ENCODE measurements at regions not wholly inside any gene's neighbourhood (a gene's known extent, or its start where the extent isn't known, plus 50 kb on each side); places are given as distances from the start of the nearest gene placed in this dataset.

DNA sequence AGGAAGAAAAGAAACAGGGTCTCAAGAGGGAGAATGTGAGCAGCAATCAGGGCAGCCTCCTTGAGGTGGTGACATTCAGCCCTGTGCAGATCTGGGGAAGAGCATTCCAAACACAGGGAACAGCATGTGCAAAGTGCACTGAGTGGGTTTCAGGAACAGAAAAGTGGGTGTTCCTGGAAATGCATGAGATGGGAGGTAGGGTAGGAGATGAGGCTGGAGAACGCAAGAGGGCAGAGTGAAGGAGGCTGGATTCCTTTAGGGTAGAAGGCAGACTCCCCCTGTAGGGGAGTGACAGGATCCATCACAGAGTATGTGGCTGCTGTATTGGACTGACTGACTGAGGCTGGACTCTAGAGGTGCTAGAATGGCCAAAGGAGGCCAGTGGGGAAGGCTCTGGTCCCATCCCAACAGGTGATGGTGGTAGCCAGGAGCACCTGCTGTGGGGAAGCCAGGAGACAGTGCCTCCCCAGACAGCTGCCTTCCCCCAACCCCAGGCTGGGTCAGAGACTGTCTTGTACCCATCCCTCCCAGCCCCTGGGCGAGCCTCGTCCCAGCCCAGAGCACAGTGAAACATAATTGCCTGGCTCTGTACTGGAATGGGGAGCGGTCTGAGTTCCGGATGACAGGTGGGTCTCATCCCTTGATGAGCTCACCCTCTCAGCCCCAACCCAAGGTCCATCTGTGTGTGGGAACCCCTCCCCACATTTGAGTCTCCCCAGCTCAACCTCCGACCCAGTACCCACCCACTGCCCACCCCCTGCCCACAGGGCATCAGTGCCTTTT, 419.4 kb downstream of the MN1 start:
- TF ChIP-seq, protein P1, sequence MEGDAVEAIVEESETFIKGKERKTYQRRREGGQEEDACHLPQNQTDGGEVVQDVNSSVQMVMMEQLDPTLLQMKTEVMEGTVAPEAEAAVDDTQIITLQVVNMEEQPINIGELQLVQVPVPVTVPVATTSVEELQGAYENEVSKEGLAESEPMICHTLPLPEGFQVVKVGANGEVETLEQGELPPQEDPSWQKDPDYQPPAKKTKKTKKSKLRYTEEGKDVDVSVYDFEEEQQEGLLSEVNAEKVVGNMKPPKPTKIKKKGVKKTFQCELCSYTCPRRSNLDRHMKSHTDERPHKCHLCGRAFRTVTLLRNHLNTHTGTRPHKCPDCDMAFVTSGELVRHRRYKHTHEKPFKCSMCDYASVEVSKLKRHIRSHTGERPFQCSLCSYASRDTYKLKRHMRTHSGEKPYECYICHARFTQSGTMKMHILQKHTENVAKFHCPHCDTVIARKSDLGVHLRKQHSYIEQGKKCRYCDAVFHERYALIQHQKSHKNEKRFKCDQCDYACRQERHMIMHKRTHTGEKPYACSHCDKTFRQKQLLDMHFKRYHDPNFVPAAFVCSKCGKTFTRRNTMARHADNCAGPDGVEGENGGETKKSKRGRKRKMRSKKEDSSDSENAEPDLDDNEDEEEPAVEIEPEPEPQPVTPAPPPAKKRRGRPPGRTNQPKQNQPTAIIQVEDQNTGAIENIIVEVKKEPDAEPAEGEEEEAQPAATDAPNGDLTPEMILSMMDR (IDR thresholded peaks at IDR 0.05) = no peak
- DNase-seq (ENCODE audit: low spot score) (no peak), ATAC-seq (ENCODE audit: low FRiP score) (no peak)

DNA sequence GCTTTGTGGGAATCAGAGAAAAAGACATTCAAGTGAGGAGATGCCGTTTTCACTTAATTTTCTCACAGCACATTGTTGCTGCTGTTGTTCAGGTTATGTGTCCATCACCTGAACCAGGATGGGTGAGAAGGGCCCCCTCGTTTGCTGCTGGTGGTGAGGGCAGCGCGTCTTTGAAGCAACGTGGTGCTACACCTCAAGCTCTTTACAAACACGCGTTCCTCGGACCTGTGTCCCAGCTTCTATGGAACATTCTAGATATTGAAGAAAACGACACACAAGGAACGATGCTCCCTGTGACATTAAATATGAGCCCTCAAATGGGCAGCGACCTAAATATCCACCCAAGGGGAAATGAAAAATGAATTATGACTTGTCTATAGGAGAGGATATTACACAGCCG, 418.6 kb downstream of the MN1 start:
- ATAC-seq (ENCODE audit: low FRiP score) (no peak), DNase-seq (ENCODE audit: low spot score) (no peak)
- TF ChIP-seq, protein P1 (IDR thresholded peaks at IDR 0.05) = no peak

DNA sequence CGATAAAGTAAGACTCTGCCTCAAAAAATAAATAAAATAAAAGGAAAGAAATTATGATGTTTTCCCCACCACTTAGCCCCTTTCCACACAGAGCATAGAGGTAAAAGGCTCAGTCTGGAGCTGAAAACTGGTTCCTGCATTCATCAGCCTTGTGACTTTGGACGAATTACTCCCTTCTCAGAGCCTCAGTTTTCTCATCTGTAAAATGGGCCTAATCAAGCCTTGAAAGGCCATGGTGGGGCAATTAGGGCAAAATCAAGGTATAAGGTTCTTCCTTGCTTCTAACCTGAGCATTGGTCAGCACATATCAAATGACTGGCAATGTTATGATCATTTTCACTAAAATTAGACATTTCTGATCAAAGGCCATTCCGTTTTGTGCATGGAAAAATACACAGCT, 417.7 kb downstream of the MN1 start:
- DNase-seq (ENCODE audit: low spot score) = no peak
- TF ChIP-seq, protein P1 (IDR thresholded peaks at IDR 0.05) = no peak
- ATAC-seq (ENCODE audit: low FRiP score) = no peak

DNA sequence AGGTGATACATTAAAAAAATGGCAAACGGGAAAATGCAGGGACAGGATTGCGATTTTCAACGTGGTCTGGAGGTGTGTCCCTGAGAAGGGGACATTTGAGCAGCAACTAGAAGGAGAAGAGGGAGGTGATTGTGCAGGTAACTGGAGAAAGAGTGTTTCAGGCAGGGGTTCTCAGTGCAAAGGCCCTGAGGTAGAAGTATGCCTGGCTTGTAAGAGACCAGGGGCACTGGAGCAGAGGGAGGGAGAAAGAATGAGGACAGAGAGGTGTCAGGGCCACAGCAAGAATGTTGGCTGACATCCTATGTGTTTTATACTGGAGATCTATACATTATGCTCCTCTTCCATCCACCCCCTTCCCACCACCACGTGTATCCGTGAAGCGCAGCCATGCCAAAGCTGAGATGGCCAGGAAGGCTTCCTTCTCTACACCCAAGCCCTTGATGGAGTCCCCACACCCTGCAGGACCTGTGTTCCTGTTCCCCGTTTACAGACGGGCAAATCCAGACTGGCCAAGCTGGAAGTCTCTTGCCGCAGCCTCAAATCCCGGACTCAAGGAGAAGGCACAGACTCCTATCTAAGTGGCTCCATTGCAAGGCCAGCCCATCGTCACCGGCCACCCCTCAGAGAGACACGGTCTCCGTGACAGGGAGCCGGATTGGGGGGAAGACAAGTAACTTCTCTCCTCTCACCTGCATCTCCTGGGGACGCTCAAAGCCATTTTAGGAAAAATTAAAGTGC, 416.1 kb downstream of the MN1 start:
- TF ChIP-seq, protein P1 (IDR thresholded peaks at IDR 0.05) = no peak
- DNase-seq (ENCODE audit: low spot score) = no peak
- no peak for ATAC-seq (ENCODE audit: low FRiP score)

DNA sequence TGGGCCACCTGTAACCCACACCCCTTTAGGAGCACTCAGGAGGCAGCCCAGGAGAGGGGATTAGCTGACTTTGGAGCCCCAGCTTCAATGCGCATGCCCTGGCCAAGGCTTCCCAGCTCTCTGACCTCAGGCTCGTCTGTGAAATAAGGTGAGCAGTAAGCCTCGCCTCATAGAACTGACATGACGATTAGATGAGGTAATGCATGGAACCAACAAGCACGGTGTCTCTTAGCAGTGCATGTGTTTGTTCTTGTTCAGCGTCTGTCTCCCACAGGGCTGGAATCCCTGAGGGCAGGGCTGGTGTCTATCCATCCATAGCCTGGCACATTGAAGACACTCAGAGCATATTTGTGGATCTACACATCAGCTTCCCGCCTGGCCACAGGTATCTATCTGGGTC, 415.4 kb downstream of the MN1 start:
- TF ChIP-seq, protein P1 (IDR thresholded peaks at IDR 0.05) = no peak
- DNase-seq (ENCODE audit: low spot score) (no peak), ATAC-seq (ENCODE audit: low FRiP score) (no peak)

DNA sequence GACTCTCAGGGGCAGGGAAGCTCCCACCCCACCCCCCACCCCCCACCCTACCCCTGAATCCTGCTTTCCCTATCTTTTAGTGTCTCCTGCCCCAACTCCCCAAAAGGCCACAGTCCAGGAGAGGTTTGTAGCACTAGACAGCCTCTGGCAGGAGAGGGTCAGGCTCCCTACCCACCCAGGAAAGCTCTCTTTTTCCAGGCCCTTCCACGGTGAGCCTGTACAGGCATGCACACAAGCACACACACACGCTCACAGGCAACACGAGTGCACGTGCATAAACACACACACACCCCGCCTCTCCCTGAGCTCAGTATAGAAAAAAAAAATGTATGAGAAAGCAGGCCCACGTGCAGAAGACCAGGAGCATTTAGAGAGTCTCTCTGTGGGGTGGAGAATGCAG, 414.0 kb downstream of the MN1 start:
- ATAC-seq (ENCODE audit: low FRiP score) = no peak
- DNase-seq (ENCODE audit: low spot score) = no peak
- TF ChIP-seq, protein P1 (IDR thresholded peaks at IDR 0.05) = no peak
